HK-2 (cell line): ENCODE measurements at regions not wholly inside any gene's neighbourhood (a gene's known extent, or its start where the extent isn't known, plus 50 kb on each side); places are given as distances from the start of the nearest gene placed in this dataset.

ENCODE experiments used
- DNase-seq: peaks from one replicate; pipeline ENCODE4 v3.0.0-alpha.2; 2018; ENCODE audit not compliant: unreplicated experiment

- no peak for DNase-seq
These were observed 53.0 kb upstream of the KLF4 start for GRCh38 chr9:107542411-107543157.

DNA sequence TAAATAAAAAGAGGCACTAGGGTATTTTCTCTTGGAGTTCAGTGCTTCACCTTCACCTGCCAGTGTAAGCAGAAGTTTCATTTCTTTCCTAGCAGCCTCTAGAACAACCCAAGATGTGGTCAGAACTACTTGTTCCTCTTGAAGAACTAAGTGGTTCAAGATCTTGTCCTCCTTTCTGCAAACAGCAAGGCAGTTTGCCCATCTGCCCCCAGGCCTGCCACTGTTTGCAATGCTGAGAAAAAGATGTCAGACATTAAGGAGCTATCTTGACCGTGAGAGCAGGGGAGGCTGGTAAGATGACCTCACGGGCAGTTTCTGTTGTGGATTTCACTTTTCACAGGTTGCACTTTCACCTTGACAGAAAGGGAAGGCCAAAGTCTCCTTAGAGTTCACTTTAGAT is 52.0 kb upstream of the KLF4 start:
- DNase-seq: no peak

- DNase-seq: no peak
These were observed 50.6 kb upstream of the KLF4 start for GRCh38 chr9:107540164-107540561.

DNA sequence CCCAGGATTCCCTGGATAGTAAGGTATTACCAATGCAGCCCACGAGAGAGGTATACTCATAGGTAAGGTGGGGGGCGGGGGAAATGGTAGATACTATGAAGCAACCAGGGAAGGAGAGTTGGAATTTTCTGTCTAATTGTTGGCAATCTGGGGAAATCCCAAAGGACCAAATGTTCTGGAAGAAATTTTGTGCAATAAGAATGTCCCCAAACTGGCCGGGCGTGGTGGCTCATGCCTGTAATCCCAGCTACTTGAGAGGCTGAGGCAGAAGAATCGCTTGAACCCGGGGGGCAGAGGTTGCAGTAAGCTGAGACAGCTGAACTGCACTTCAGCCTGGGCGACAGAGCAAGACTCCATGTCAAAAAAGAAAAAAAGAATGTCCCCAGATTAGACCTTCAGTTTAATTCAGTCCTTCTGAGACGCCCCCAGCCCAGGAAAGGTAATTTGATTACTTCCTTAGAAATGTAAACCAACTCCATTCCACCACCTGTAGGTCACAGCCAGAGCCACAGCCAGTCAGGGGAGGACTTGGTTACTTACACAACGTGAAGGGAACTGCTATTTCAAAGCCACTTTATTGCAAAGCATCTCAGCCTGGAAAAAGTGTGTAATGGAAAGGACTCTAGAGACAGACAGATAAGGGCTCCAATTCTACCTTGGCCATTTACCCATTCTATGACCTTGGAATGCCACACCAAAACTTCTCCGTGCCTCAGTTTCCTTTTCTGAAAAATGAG is 50.0 kb upstream of the KLF4 start:
- no peak for DNase-seq
